SH-SY5Y (cell line): ENCODE measurements at regions not wholly inside any gene's neighbourhood (a gene's known extent, or its start where the extent isn't known, plus 50 kb on each side); places are given as distances from the start of the nearest gene placed in this dataset.

Source experiments
- GATA2 ChIP-seq: IDR thresholded peaks from 2 replicates; pipeline ENCODE4 v1.6.1; 2011; ENCODE audit warnings: mild to moderate bottlenecking, low read depth, low read length
- GATA3 ChIP-seq: IDR thresholded peaks from 2 replicates; pipeline ENCODE4 v1.6.1; 2011; ENCODE audit warnings: low read depth, mild to moderate bottlenecking, low read length, moderate library complexity

DNA sequence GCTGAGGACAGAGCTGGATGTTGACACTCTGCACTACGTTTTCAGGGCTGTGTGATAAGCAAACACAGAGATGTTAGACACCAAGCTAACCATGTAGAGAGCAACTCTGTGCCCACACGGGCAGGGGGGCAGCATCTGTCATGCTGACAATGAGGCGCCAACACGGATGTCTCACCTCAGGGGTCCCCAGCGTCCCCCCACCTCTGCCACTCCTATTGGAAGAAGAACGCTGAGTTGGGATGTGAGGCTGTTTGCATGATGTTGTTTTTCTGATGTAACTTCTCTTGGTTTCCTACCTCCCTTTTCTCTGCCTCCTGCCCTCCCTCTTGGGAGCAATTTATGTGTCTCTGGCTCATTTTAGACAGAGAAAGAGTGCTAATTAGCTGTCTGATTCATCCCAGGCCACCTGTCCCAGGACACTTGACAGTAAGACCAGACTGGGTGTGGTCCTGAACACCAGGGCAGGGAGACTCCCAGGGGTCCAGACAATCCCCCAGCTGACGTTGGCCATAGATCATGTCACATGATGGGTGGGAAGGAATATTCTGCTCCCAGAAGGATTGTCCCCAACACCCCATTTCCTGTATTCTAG is 89.2 kb upstream of the NCAM1 start:
- TF ChIP-seq GATA2 (no peak), GATA3 (no peak)
